ENCODE measurements at regions not wholly inside any gene's neighbourhood (a gene's known extent, or its start where the extent isn't known, plus 50 kb on each side); places are given as distances from the start of the nearest gene placed in this dataset.

DNA sequence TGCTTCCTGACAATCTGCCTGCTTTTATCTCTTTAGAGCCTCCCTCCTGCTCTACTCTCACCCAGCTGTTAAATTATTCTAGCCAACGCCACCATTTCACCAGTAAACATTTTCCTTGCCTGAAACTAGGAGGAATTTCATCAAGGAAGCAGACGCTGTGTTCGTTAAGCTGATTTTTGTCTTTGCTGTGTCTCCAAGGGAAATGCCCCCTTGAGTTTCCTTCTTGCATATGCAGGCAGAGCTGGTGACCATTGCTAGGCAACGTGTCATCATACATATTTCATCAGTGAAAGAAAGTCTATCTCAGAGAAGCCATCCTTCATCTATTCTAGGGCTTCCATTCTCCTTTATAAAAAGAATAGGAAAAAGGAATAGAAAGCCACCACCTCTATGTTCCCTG is 87.0 kb upstream of the ST8SIA2 start:
- CTCF ChIA-PET, result interaction anchor here (0.9 kb wide), 1 partner anchor 11 kb away, joined by 3 read pairs; no protein-coding TSS in a partner anchor
- no peaks in the 10 kb centered on the region for H3K79me2 ChIP-seq (ENCODE audit: insufficient read depth, low read length)
- POLR2A ChIA-PET, result no interaction called here
- H3K27me3 ChIP-seq (ENCODE audit: insufficient read depth, low read length), result peaks cover 50% of the 10 kb centered on the region
- RAD21 ChIA-PET (ENCODE audit: low non-redundant PET in 1 of 2, low total read pairs in 2 of 2, uncharacterized antibody in 2 of 2, unreplicated experiment in 2 of 2), result no interaction called here
- no TSS peak for BruUV-seq (replicated peaks)
- no peak overlapping the region for H3K4me2 ChIP-seq (ENCODE audit: low read length)
- no peaks in the 10 kb centered on the region for H3K9me3 ChIP-seq (ENCODE audit: control insufficient read depth in 1 of 2, insufficient read depth in 1 of 2, low read depth in 1 of 2, low read length in 2 of 2)
- H4K20me1 ChIP-seq (ENCODE audit: insufficient read depth), result no peaks in the 10 kb centered on the region
- no peaks in the 10 kb centered on the region for H3K36me3 ChIP-seq (ENCODE audit: control insufficient read depth in 1 of 2, insufficient read depth in 2 of 2, low read length in 2 of 2)
- no peak overlapping the region for H3K4me3 ChIP-seq (replicated peaks in 1 of 2; ENCODE audit: low read depth in 1 of 2, low read length in 2 of 2)
- H2AFZ ChIP-seq (ENCODE audit: low read depth, low read length, poor library complexity, severe bottlenecking), result no peak overlapping the region
- intact Hi-C loops (cut with micrococcal nuclease), result loop anchor here (1.0 kb wide), 1 partner anchor 209 kb away; no protein-coding TSS in a partner anchor
- H3K27ac ChIP-seq (ENCODE audit: low read depth, low read length), result no peak overlapping the region
- no peaks in the 10 kb centered on the region for H3K9me2 ChIP-seq (ENCODE audit: insufficient read depth)
- TF ChIP-seq, protein P1, sequence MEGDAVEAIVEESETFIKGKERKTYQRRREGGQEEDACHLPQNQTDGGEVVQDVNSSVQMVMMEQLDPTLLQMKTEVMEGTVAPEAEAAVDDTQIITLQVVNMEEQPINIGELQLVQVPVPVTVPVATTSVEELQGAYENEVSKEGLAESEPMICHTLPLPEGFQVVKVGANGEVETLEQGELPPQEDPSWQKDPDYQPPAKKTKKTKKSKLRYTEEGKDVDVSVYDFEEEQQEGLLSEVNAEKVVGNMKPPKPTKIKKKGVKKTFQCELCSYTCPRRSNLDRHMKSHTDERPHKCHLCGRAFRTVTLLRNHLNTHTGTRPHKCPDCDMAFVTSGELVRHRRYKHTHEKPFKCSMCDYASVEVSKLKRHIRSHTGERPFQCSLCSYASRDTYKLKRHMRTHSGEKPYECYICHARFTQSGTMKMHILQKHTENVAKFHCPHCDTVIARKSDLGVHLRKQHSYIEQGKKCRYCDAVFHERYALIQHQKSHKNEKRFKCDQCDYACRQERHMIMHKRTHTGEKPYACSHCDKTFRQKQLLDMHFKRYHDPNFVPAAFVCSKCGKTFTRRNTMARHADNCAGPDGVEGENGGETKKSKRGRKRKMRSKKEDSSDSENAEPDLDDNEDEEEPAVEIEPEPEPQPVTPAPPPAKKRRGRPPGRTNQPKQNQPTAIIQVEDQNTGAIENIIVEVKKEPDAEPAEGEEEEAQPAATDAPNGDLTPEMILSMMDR (IDR thresholded peaks at IDR 0.05 in 2 of 3, conservative IDR thresholded peaks at IDR 0.05 in 1 of 3; ENCODE audit: borderline replicate concordance in 1 of 3, insufficient read depth in 1 of 3, low read depth in 2 of 3, low read length in 2 of 3), result peak; percentile 3 to 42 (median 40); a peak in 4 of 6 replicates
- TF ChIP-seq ELF1 (IDR thresholded peaks at IDR 0.05; ENCODE audit: borderline replicate concordance, low read depth) (no peak), POLR2A (IDR thresholded peaks at IDR 0.05; ENCODE audit: borderline replicate concordance, extremely low read depth, insufficient read depth, insufficient read length) (no peak), EGR1 (IDR thresholded peaks at IDR 0.05; ENCODE audit: low read depth) (no peak), ZNF274 (IDR thresholded peaks at IDR 0.05; ENCODE audit: low read depth, low read length) (no peak)
- no peak overlapping the region for H3K9ac ChIP-seq (ENCODE audit: low read length)
- ATAC-seq (peak; percentile 74), DNase-seq (ENCODE audit: low read depth, low spot score) (peak; percentile 24)
- no peaks in the 10 kb centered on the region; a peak in 1 of 4 replicates for H3K4me1 ChIP-seq (ENCODE audit: control insufficient read depth in 1 of 2, insufficient read depth in 2 of 2, low read length in 2 of 2)

DNA sequence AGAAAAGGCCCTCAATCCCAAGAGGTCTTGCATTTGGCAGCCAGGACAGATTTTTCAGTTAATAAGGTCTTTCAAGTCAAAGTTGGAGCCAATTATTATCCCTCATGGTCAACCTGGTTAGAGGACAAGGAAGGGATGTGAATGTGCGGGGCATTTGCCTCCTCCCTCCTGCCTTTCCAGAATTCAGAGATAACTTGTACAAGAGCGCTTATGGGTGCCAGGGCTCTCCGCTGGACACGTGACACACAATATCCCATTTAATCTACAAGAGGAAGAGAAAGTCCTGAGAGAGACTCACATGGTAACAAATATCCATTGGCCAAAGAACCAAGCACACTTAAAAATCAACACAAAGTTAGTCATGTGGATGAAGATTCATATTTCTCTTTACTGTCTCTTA is 78.5 kb upstream of the ST8SIA2 start:
- CTCF ChIA-PET, result no interaction called here

More for the DNA sequence above, 78.5 kb upstream of the ST8SIA2 start:
- TF ChIP-seq RAD21 (IDR thresholded peaks at IDR 0.05; ENCODE audit: low read depth), result no peak
- TF ChIP-seq ZNF274 (IDR thresholded peaks at IDR 0.05; ENCODE audit: low read depth, low read length), result no peak
- TF ChIP-seq TCF7L2 (IDR thresholded peaks at IDR 0.05; ENCODE audit: borderline replicate concordance, extremely low read depth, insufficient read depth, insufficient read length), result no peak
- no peak for TF ChIP-seq SP1 (IDR thresholded peaks at IDR 0.05; ENCODE audit: low read depth)
- TF ChIP-seq ELF1 (IDR thresholded peaks at IDR 0.05; ENCODE audit: borderline replicate concordance, low read depth), result no peak
- no peak for TF ChIP-seq JUND (IDR thresholded peaks at IDR 0.05)
- no peak for TF ChIP-seq EZH2phosphoT487 (IDR thresholded peaks at IDR 0.05; ENCODE audit: borderline replicate concordance)
- TF ChIP-seq EGR1 (IDR thresholded peaks at IDR 0.05; ENCODE audit: low read depth), result no peak
- no peak for TF ChIP-seq ZFX (IDR thresholded peaks at IDR 0.05)
- TF ChIP-seq EZH2 (IDR thresholded peaks at IDR 0.05), result no peak
- no peak for TF ChIP-seq CBX3 (IDR thresholded peaks at IDR 0.05; ENCODE audit: low read depth)
- no peak overlapping the region for H2AFZ ChIP-seq (ENCODE audit: low read depth, low read length, poor library complexity, severe bottlenecking)
- H3K9me2 ChIP-seq (ENCODE audit: insufficient read depth), result no peaks in the 10 kb centered on the region
- peaks cover 53% of the 10 kb centered on the region for H3K27me3 ChIP-seq (ENCODE audit: insufficient read depth, low read length)
- POLR2A ChIA-PET, result no interaction called here
- RAD21 ChIA-PET (ENCODE audit: low non-redundant PET in 1 of 2, low total read pairs in 2 of 2, uncharacterized antibody in 2 of 2, unreplicated experiment in 2 of 2), result no interaction called here
- no peak overlapping the region for H3K4me3 ChIP-seq (replicated peaks in 1 of 2; ENCODE audit: low read depth in 1 of 2, low read length in 2 of 2)
- no peaks in the 10 kb centered on the region for H3K4me1 ChIP-seq (ENCODE audit: control insufficient read depth in 1 of 2, insufficient read depth in 2 of 2, low read length in 2 of 2)
- intact Hi-C loops (cut with micrococcal nuclease), result no loop called here
- no peaks in the 10 kb centered on the region for H3K9me3 ChIP-seq (ENCODE audit: control insufficient read depth in 1 of 2, insufficient read depth in 1 of 2, low read depth in 1 of 2, low read length in 2 of 2)
- no peaks in the 10 kb centered on the region for H3K79me2 ChIP-seq (ENCODE audit: insufficient read depth, low read length)
- no peak for DNase-seq (ENCODE audit: low read depth, low spot score)
- H3K9ac ChIP-seq (ENCODE audit: low read length), result no peak overlapping the region
- no peaks in the 10 kb centered on the region for H3K36me3 ChIP-seq (ENCODE audit: control insufficient read depth in 1 of 2, insufficient read depth in 2 of 2, low read length in 2 of 2)
- ATAC-seq, result no peak
- no peaks in the 10 kb centered on the region for H4K20me1 ChIP-seq (ENCODE audit: insufficient read depth)
- no TSS peak for BruUV-seq (replicated peaks)
- H3K27ac ChIP-seq (ENCODE audit: low read depth, low read length), result no peak overlapping the region
- H3K4me2 ChIP-seq (ENCODE audit: low read length), result no peak overlapping the region

Data from HCT116 (cell line).